GM12872 (cell line): ENCODE measurements at regions not wholly inside any gene's neighbourhood (a gene's known extent, or its start where the extent isn't known, plus 50 kb on each side); places are given as distances from the start of the nearest gene placed in this dataset.

Experiments used
- TF ChIP-seq, protein P1 (sequence below): IDR thresholded peaks from 3 replicates; pipeline ENCODE4 v1.5.1; 2011; ENCODE audit warnings: low read depth, mild to moderate bottlenecking, low read length, moderate library complexity; ENCODE audit not compliant: insufficient read depth

DNA sequence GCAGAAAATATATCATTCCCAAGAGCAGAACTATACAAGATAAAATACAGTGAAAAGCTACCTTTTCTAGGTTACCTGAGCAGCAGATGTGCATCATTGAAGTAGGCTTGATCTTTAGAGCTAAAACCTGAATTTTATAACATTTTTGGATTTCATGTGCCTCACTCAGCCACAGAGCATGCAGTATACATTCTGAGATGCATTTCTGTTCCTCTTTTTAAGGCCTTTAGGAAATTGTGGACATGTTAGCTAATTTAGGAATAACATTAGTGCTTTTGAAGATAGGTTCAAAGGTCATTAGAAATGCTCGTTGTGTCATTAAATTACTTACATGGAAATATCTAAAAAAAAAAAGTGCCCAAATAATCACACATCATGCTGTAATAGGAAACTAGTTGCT, 230.6 kb upstream of the PDGFD start:
- TF ChIP-seq, protein P1, sequence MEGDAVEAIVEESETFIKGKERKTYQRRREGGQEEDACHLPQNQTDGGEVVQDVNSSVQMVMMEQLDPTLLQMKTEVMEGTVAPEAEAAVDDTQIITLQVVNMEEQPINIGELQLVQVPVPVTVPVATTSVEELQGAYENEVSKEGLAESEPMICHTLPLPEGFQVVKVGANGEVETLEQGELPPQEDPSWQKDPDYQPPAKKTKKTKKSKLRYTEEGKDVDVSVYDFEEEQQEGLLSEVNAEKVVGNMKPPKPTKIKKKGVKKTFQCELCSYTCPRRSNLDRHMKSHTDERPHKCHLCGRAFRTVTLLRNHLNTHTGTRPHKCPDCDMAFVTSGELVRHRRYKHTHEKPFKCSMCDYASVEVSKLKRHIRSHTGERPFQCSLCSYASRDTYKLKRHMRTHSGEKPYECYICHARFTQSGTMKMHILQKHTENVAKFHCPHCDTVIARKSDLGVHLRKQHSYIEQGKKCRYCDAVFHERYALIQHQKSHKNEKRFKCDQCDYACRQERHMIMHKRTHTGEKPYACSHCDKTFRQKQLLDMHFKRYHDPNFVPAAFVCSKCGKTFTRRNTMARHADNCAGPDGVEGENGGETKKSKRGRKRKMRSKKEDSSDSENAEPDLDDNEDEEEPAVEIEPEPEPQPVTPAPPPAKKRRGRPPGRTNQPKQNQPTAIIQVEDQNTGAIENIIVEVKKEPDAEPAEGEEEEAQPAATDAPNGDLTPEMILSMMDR: no peak

DNA sequence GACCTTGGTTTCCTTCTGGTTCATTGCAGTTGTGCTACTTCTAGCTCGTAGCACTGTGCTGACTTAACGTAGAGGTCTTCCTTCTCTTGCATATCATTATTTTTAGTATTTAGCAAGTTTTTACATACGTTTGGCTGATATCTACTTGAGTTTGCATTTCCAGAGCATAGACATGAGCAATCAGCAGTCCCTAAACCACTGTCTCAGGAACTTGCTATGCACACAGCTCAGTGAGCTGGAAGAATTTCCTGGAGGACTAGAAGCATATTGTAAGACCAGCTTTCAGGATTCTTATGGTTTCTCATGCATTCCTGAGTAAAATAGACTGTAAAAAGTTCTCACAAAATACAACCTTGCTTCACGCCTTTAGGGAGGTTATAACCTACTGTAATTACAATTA, 226.7 kb upstream of the PDGFD start:
- TF ChIP-seq, protein P1: no peak

DNA sequence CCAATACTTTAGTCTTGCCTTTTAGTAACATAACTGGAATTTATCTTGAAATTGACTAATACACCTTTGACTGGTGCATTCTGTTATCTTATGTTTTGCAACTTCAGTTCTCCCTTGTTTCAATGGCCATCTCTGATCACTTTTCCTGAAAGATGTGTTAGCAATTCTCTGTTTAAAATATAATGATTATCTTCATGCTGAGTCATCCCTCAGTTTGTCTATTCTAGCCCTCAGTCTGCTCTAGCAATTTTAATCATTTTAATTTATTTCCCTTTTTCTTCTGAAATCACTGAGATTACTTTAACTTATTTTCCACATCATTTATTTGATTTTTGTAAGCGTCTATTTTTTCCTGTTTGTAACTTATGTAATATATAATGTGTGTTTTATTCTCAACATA, 221.9 kb upstream of the PDGFD start:
- TF ChIP-seq, protein P1: no peak

DNA sequence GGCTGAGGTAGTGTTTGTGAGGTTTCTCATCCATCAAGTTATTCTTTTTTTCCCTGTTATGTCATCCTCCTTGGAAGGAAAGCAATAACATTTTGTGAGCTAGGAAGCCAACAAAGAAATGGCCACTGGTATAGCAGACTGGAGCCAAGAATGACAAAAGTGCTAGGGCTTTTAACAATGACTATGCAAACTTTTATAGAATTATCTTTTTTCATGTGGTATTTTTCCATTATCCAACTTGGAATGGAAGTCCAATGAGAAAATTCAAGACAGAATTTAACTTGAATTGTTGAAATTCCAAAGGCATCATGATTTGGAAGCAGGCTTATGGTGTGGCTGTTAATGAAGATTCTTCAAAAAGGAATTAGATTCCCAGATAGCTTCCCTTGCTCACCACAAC, 216.4 kb upstream of the PDGFD start:
- TF ChIP-seq, protein P1: no peak

- TF ChIP-seq, protein P1: no peak
Observed at GRCh38 chr11:104372111-104372510, 208.2 kb upstream of the PDGFD start.

DNA sequence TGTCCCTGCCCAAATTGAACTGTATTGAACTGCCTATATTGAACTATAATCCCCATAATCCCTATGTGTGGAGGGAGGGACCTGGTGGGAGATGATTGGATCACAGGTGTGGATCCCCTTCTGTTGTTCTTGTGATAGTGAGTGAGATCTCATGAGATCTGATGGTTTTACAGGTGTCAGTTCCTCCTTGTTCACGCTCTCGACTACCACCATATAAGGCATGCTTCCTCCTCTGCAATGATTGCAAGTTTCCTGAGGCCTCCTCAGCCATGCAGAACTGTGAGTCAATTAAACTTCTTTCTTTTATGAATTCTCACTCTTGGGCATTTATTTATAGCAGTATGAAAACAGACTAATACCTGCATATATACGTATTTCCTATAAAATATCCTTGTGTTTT, 206.5 kb upstream of the PDGFD start:
- TF ChIP-seq, protein P1: no peak

DNA sequence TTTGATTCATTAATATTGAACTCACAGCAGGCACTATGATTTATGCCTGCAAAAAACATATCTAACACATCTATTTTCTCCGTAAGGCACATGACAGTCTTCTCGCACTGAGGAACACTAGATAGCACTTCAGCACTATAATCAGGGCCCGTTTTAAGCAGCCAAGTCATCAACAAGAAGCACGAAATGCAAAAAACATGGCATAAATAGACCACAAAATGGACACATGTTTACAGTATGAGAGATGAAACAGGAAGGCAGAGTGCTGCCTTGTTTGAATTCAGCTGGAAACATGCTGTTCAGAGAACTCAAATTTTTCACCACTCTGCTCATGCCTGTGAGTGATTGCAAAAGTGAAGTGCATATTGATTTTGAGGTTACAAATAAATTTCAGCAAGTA, 205.8 kb upstream of the PDGFD start:
- TF ChIP-seq, protein P1: no peak

GRCh38 chr11:104366321-104366734, 202.4 kb upstream of the PDGFD start:
- TF ChIP-seq, protein P1: no peak
